ENCODE measurements at regions not wholly inside any gene's neighbourhood (a gene's known extent, or its start where the extent isn't known, plus 50 kb on each side); places are given as distances from the start of the nearest gene placed in this dataset.

DNA sequence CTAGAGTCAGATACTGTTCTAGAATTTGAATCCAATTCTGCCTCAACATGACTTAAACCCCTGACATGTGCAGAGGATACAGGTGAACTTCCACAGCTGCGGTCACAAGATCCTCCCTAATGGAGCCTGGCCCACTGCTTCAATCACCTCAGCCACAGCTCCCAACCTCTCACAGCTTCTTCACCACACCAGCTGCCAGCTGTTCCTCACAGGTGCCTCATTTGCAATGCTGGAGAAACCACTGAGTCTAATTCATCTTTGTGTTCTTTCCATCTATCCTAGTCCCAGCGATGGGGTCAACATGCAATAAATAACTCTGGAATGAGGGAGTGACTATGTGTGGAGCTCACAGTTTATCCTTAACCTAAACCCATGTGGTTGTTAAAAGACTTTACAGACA is 72.0 kb upstream of the MAF start:
- no peak overlapping the region for H3K4me3 Mint-ChIP-seq
- Histone ChIP-seq H3K36me3 (replicated peaks in 1 of 2; ENCODE audit: control extremely low read depth in 1 of 2, control insufficient read depth in 1 of 2, extremely low read depth in 1 of 2, insufficient read depth in 2 of 2, low read length in 1 of 2) (no peaks in the 10 kb centered on the region), H3K27me3 (replicated peaks in 1 of 4; ENCODE audit: control extremely low read depth in 1 of 4, control insufficient read depth in 3 of 4, insufficient read depth in 4 of 4, low read length in 3 of 4) (no peaks in the 10 kb centered on the region), H4K20me1 (ENCODE audit: control insufficient read depth, insufficient read depth, low read length, poor library complexity, severe bottlenecking) (no peaks in the 10 kb centered on the region), H3K27ac (ENCODE audit: low read length in 2 of 2) (no peak overlapping the region), H3K4me3 (ENCODE audit: control extremely low read depth in 1 of 5, extremely low read depth in 1 of 5, insufficient read depth in 1 of 5, low read depth in 2 of 5, low read length in 4 of 5) (no peak overlapping the region), H3K9me3 (ENCODE audit: control extremely low read depth in 1 of 3, control insufficient read depth in 2 of 3, insufficient read depth in 1 of 3, low read length in 2 of 3) (no peaks in the 10 kb centered on the region), H3K79me2 (ENCODE audit: control insufficient read depth, insufficient read depth, low read length) (no peaks in the 10 kb centered on the region), H3K4me2 (replicated peaks; ENCODE audit: low read depth, low read length, poor library complexity, severe bottlenecking) (no peak overlapping the region), H3K9ac (ENCODE audit: low read length) (no peak overlapping the region), H2AFZ (ENCODE audit: insufficient read depth, low read depth, low read length, poor library complexity, severe bottlenecking) (no peak overlapping the region), H3K4me1 (ENCODE audit: control insufficient read depth in 2 of 2, insufficient read depth in 2 of 2, low read length in 2 of 2) (no peaks in the 10 kb centered on the region)
- no peaks in the 10 kb centered on the region for H3K4me1 Mint-ChIP-seq
- ATAC-seq (ENCODE audit: low read depth) = no peak
- DNase-seq = no peak
- ChIA-PET CTCF (no interaction called here), POLR2A (no interaction called here)
- H3K27ac Mint-ChIP-seq = no peak overlapping the region
- H3K9me3 Mint-ChIP-seq (ENCODE audit: insufficient read depth) = peaks cover 2% of the 10 kb centered on the region
- intact Hi-C loops (cut with micrococcal nuclease) = no loop called here
- TF ChIP-seq EZH2 (IDR thresholded peaks at IDR 0.05; ENCODE audit: borderline replicate concordance, insufficient read depth, low read depth, low read length, poor library complexity, severe bottlenecking) = no peak
- TF ChIP-seq, protein P1, sequence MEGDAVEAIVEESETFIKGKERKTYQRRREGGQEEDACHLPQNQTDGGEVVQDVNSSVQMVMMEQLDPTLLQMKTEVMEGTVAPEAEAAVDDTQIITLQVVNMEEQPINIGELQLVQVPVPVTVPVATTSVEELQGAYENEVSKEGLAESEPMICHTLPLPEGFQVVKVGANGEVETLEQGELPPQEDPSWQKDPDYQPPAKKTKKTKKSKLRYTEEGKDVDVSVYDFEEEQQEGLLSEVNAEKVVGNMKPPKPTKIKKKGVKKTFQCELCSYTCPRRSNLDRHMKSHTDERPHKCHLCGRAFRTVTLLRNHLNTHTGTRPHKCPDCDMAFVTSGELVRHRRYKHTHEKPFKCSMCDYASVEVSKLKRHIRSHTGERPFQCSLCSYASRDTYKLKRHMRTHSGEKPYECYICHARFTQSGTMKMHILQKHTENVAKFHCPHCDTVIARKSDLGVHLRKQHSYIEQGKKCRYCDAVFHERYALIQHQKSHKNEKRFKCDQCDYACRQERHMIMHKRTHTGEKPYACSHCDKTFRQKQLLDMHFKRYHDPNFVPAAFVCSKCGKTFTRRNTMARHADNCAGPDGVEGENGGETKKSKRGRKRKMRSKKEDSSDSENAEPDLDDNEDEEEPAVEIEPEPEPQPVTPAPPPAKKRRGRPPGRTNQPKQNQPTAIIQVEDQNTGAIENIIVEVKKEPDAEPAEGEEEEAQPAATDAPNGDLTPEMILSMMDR (IDR thresholded peaks at IDR 0.05) = no peak
- WGBS (ENCODE audit: insufficient coverage) = 83% methylated on average over 1 of the region's 2 CpGs
- H3K27me3 Mint-ChIP-seq = no peaks in the 10 kb centered on the region

DNA sequence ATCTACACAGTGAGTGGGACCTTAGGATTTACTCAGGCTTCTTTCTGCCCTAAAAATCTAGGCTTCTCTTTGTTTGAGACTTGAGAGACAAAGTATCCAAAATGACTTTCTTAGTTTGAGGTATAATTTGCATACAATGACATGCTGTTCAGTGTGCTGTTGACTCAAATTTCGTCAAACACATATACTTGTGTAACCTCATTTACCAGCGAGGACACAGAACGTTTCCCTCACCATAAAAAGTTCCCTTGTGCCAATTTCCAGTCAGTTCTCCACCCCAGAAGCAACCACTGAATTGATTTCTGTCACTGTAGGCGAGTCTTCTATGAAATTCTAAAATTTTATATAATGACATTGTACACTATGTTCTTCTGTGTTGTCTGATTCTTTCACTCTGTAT is 68.0 kb upstream of the MAF start:
- Mint-ChIP-seq H3K4me3 (no peak overlapping the region), H3K27ac (no peak overlapping the region), H3K9me3 (ENCODE audit: insufficient read depth) (peaks cover 2% of the 10 kb centered on the region), H3K4me1 (no peaks in the 10 kb centered on the region), H3K27me3 (peaks cover 6% of the 10 kb centered on the region)
- H2AFZ ChIP-seq (ENCODE audit: insufficient read depth, low read depth, low read length, poor library complexity, severe bottlenecking) = no peak overlapping the region
- DNase-seq (no peak), ATAC-seq (ENCODE audit: low read depth) (no peak)
- no peaks in the 10 kb centered on the region for H3K9me3 ChIP-seq (ENCODE audit: control extremely low read depth in 1 of 3, control insufficient read depth in 2 of 3, insufficient read depth in 1 of 3, low read length in 2 of 3)
- H3K27ac ChIP-seq (ENCODE audit: low read length in 2 of 2) = no peak overlapping the region
- no peaks in the 10 kb centered on the region for H3K4me1 ChIP-seq (ENCODE audit: control insufficient read depth in 2 of 2, insufficient read depth in 2 of 2, low read length in 2 of 2)
- H3K27me3 ChIP-seq (replicated peaks in 1 of 4; ENCODE audit: control extremely low read depth in 1 of 4, control insufficient read depth in 3 of 4, insufficient read depth in 4 of 4, low read length in 3 of 4) = no peaks in the 10 kb centered on the region
- POLR2A ChIA-PET = no interaction called here
- WGBS (ENCODE audit: insufficient coverage) = 50% methylated on average over 1 of the region's 4 CpGs
- intact Hi-C loops (cut with micrococcal nuclease) = no loop called here
- H3K9ac ChIP-seq (ENCODE audit: low read length) = no peak overlapping the region
- CTCF ChIA-PET = no interaction called here
- no peaks in the 10 kb centered on the region for H3K79me2 ChIP-seq (ENCODE audit: control insufficient read depth, insufficient read depth, low read length)
- H3K4me3 ChIP-seq (ENCODE audit: control extremely low read depth in 1 of 5, extremely low read depth in 1 of 5, insufficient read depth in 1 of 5, low read depth in 2 of 5, low read length in 4 of 5) = no peak overlapping the region
- no peak overlapping the region for H3K4me2 ChIP-seq (replicated peaks; ENCODE audit: low read depth, low read length, poor library complexity, severe bottlenecking)
- H4K20me1 ChIP-seq (ENCODE audit: control insufficient read depth, insufficient read depth, low read length, poor library complexity, severe bottlenecking) = no peaks in the 10 kb centered on the region
- H3K36me3 ChIP-seq (replicated peaks in 1 of 2; ENCODE audit: control extremely low read depth in 1 of 2, control insufficient read depth in 1 of 2, extremely low read depth in 1 of 2, insufficient read depth in 2 of 2, low read length in 1 of 2) = no peaks in the 10 kb centered on the region
- TF ChIP-seq, protein P1 (IDR thresholded peaks at IDR 0.05) = no peak
- TF ChIP-seq EZH2 (IDR thresholded peaks at IDR 0.05; ENCODE audit: borderline replicate concordance, insufficient read depth, low read depth, low read length, poor library complexity, severe bottlenecking) = no peak
